ENCODE measurements at regions not wholly inside any gene's neighbourhood (a gene's known extent, or its start where the extent isn't known, plus 50 kb on each side); places are given as distances from the start of the nearest gene placed in this dataset.

DNA sequence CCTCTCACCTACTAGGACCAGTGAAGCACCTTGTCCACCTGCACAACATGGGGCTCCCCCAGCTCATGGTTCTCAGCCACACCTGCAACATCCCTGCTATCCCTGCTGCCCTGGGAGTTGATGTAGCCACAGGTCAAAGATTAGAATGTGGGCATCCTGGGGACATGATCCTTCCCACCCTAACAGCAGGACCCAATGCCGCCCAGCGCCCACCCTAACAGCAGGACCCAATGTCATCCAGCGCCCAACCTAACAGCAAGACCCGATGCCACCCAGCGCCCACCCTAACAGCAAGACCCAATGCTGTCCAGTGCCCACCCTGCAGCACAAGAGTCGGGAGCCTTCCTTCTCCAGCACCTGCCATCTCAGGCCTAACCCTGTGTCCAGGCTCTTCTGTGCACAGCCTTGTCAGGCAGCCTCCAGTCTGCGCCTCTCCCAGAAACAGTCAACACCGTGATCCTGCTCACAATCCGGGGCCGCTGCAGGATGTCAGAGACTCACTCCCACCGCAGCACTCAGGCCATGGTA lies 237.3 kb upstream of the SALL3 start:
- ATAC-seq = no peak

DNA sequence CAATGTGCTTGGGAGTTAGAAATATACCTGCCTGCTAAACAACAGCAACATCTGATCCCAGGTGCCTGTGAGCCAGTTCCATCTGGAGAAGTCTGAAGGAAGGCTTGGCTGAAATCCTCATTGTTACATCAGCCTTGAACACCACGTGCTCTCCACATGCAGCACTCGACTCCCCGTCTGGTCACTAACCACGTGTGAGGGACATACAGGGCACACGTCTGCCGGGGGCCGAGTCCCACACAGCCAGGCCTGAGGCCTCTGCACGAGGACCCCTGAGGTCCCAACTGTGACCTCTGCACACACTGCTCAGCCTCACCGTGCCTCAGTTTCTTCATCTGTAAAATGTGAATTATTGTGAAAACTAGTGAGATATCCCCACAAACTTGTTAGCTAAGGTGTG lies 236.5 kb upstream of the SALL3 start:
- DNase-seq (no peak), ATAC-seq (no peak)

More for the DNA sequence above, 237.3 kb upstream of the SALL3 start:
- no peak for DNase-seq

DNA sequence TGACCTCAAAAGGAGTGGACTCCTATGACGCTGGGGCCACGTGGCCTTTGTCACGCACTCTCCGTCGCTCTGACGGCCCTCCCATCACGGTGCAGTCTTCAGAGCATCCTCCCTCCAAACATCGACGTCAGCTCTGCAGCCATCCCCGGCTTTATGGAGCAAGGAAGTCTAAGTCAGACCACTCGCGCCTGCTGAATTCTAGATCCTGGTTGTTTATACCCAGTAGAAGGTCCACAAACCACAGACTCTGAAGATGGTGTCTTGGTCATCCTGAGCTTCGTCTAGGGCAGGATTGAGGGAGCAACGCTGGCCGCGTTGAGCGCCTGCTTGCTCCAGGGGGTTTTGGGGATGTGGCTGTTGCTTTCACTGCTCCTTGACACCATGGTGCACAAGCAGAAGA lies 228.0 kb upstream of the SALL3 start:
- DNase-seq (no peak), ATAC-seq (no peak)

DNA sequence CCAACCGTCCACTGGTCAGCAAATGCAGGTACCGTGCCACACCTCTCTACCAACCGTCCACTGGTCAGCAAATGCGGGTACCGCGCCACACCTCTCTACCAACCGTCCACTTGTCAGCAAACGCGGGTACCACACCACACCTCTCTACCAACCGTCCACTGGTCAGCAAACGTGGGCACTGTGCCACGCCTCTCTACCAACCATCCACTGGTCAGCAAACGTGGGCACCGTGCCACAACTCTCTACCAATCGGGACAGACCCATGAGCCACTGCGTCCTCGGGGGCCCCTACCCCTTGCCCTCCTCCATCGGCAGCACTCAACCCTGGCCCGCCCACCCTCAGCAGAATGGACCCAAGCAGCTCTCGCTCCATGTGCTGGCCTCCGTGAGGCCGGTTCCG lies 226.4 kb upstream of the SALL3 start:
- DNase-seq = no peak

DNA sequence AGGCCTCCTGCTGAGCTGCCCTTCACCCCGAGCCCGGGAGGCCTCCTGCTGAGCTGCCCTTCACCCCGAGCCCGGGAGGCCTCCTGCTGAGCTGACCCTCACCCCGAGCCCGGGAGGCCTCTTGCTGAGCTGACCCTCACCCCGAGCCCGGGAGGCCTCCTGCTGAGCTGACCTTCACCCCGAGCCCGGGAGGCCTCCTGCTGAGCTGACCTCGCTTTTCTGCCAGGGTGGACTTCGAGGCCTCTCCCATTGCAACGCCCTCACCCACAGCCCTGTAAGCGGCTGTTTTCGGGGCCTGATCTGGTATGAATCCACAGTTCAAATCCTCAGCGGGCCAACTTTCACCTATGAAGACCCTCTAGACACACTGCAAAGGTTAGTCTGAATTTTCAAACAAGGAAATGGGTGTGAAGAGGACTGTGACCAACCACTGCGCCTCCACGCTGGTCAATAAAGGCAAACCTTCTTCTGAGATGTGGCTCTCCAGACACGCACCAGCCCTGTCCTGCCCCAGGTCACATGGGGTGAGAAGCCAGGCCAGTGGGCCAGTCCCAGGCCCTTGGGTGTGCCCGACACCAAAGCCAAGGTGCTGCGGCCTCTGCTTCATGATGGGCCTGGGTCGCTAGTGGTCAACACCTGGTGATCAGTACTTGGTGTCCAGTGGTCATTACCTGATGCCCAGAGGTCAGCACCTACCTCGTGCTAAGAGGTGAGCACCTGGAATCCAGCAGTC lies 225.1 kb upstream of the SALL3 start:
- ATAC-seq = no peak
- DNase-seq = no peak

More for the DNA sequence above, 226.4 kb upstream of the SALL3 start:
- ATAC-seq = no peak

DNA sequence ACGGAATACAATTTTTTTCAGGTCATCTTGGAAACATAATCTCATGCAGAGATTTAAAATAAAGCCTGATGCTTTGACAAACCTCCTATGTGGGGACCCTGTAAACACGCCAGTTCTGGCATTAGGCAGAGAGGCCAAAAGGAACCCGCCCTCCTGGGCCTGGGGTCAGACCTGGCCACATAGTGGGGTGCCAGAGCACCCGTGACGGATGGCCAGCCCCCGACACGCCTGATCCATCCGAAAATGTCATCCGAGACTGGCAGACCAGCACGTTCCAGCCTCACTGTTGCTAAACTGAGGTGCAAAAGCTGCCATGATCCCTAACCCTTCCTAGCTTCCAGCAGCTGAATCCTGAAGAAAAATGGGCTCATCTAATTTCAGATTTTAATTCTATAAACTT lies 222.6 kb upstream of the SALL3 start:
- DNase-seq = no peak

DNA sequence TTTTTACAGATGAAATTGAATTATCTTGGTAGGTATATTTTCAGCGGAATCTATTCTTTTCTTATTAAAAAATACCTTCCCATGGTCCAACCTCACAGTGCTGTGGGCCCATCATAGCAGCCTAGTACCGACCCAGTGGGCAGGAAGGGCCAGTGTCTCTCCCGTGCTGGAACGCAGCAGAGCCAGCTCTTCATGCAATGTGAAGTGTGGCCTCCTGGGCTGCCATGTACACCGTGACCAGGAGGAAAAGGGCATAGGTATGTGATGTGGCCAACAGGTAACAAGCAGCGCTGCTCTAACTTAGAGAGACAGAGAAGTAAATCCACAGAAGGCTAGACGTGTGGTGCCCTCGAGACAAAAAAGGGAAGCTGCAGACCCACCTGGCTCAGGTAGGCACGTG lies 221.1 kb upstream of the SALL3 start:
- DNase-seq (no peak), ATAC-seq (no peak)

More for the DNA sequence above, 222.6 kb upstream of the SALL3 start:
- ATAC-seq = no peak

DNA sequence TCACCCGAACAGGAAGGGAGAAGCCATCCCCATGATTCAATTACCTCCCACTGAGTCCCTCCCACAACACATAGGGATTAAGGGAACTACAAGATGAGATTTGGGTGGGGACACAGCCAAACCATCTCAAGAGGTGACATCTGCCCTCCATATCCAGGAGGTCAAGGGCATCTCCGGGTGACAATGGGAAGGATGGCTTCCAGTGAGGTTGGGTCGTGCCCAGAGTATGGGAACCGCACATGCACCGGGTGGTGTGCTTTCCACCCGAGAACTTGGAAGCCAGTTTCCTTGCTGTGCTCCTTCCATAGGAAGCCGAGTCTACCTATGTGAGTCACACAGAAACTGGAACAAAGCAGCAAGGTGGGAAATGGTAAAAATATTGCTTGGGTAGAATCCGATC lies 216.9 kb upstream of the SALL3 start:
- DNase-seq (no peak), ATAC-seq (no peak)

DNA sequence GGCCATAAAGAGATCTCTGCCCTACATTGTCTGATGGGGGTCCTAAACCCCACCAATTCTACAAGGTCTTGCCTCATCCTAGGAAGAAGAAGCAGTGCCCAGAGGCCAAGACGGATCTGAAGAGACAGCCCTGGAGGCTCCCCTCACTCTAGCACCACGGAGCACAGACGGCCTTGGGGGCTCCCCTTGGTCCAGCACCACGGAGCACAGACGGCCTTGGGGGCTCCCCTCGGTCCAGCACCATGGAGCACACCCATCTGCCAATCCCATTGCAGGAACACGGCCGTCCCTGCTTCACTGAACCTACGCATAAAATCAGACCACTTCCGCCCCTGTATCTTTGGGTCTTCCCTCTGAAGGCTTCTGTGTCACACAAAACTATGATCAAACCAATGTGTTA lies 215.1 kb upstream of the SALL3 start:
- no peak for DNase-seq
- ATAC-seq = no peak

DNA sequence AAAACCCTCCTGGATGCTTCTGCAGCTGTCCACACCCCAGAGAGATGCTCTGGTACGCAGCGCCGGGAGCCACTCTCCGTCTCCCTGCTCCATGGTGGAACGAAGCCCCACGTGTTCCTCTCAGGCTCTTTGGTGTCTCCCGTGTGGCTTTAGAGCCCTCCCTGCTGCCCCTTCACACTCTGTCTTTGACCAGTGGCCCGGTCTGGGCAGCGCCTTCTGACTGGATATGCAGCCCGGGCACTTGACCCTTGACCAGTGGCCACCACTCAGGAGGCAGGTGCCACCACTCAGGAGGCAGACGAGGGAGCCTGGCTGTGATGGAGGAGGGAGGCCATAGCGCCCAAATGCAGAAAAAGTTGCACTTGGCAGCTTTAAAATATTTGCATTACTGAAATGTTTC lies 214.5 kb upstream of the SALL3 start:
- no peak for DNase-seq

DNA sequence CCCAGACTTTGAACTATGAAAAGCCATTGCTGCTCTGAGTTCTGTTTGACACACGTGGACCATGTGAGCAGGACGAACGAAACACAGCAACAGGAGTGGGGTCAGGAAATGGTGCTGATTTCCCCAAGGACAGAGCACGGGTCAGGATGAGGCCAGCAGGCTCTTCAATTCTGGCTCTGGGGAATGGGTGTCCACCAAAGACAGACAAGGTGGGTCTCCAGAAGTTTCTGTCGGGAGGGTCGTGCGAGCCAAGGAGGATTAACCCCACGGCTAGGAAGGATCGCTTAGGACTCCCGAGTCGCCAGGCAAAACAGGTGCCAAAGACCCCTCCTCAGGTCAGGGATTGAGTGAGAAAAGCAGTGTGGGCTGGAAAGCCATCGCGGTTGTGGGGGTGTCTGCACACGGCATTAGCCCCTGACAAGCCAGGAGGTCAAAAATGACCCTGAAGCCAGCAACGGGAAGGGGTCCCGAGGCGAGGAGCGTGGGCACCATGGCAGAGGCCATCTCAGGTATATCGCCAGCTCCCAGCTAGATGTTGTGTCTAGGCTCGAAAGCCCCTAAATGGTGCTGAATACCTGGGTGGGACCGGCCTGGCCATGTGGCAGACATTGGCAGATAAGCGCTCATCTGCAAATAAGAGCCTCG lies 213.9 kb upstream of the SALL3 start:
- ATAC-seq (no peak), DNase-seq (no peak)

More for the DNA sequence above, 214.5 kb upstream of the SALL3 start:
- no peak for ATAC-seq

- no peak for ATAC-seq
- no peak for DNase-seq
These were observed 212.7 kb upstream of the SALL3 start for GRCh38 chr18:78766651-78767533.

- DNase-seq (no peak), ATAC-seq (peak; percentile 6)
These were observed 212.0 kb upstream of the SALL3 start for GRCh38 chr18:78767648-78768071.

DNA sequence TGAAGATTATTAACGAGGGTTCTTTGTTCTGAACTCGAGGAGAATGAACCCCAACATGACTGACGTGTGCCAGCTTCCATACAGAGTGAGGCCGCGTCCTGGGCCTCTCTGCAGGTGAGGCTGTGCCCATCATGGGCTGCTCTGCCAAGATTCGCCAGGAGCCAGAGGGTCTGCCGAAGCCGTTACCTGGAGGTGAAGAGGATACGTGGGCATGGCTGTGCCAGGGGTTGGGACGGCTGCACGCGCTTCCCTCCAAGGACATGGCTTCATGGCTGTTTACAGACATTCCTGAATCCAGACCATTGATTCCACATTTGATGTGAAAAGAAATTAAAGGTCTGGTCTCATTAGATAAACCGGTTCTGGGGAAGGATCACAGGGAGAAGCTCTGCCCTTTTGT lies 211.4 kb upstream of the SALL3 start:
- ATAC-seq (no peak), DNase-seq (no peak)

- no peak for ATAC-seq
- DNase-seq = no peak
These were observed 210.7 kb upstream of the SALL3 start for GRCh38 chr18:78768656-78769501.

DNA sequence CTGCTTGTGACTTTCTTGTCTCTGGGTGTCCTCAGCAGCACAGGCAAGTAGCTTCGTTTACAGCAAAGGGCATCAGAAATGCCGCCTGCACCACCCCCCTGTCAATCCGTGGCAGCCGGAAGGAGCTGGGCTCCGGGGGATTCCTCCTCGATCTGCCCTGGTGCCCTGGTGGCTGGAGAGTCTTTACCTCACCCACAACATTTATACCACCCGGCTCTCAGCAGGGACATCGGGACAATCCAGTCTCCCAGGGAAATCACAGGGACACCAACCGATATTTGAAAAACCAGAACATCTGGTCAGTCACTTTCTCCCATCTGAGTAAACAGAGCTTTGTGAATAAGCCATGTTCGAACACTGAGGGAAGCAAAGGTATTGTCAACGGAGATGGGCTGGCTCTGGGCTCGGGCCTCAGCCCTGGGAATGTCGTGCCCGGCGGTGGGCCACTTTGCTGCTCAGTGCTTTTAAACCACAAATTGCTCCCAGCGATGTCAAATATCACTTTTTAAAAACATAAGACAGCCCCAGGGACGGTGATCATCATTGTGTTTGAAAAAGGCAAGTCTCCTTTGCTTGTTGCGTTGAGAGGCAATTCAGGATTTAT lies 210.0 kb upstream of the SALL3 start:
- ATAC-seq (no peak), DNase-seq (no peak)

DNA sequence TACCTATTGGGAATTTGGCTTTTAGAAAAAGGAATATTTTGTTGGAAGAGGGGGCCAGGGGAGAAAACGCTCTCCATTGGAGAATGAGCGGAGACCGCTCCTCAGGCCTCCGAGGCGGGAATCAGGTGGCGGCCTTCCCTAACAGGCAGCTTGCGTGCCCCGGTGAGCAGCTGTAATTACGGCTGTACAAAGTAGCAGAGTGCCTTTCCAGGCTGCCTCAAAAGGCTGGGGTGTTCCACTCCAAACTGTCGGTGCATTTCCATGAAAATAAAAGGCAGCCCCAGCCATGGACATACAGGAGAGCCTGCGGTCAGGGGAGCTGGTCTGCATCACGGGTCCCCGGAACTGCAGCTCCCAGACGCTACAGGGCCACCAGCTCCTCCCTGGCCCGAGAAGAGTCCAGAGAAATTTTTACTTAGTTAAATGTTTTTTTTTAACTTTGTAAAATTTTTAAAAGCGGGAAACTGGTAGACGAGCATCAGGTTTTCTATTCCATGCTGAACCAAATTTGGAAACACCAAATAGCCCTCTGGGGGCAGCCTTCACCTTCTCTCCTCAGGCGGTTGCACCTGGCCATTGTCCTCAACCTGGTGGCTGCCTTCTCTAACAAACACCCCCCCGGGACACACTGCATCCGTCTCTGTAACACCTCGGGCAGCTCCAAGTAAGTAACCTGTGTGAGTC lies 209.3 kb upstream of the SALL3 start:
- DNase-seq (no peak), ATAC-seq (no peak)

DNA sequence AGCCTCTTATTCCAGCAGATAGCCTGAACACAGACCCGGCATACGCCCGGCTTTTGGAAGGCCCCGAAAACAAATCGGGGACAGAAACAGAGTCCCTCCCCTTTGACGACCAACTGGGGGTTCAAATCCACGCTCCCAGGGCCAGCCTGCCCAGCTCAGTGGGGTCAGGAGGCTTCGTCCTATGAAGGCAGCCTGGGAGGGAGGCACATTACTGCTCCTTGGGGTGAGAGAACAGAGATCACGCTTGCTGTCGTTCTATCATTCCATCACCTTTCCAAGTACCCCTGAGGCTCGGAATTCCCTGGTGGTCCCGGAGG lies 208.8 kb upstream of the SALL3 start:
- DNase-seq = no peak
- no peak for ATAC-seq

DNA sequence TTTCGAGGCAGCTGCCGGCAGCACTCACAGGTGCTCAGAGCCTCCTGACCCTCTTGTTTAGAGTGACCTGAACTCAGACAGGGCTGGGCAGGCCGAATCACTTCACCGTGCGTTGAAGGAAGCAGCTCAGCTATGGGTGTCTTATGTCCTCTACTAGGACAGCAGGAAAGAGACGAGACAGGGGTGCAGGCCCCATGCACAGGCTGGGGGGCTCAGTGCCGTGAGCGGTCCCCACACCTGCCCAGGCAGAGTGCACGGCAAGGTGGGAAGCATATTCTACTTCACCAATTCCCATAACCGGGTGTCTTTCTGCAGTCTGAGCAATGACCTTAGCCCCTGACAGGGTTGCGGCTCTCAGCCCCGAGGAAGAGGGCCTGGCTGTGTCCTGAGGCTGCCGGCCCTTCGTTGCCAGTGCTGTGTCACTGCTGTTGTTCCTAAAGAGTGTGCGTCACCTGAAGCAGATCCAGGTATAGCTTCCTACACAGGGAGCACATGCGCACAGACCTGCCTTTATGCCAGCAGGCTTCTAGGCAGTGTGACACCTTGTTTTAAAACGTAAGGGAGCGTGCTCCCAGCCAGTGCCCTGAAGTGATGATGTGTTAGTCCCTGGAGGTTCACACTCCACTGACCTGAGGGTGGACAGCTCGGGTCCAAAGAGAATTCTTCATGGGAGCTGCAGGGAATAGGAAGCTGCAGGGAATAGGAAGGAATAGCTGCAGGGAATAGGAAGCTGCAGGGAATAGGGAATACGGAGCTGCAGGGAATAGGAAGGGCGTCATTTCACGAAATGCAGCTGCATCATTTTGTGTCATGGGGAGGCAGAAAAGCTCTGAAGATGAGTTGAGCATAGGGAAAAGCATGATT lies 207.9 kb upstream of the SALL3 start:
- no peak for ATAC-seq
- DNase-seq = no peak
